HEK293 (cell line): ENCODE measurements at regions not wholly inside any gene's neighbourhood (a gene's known extent, or its start where the extent isn't known, plus 50 kb on each side); places are given as distances from the start of the nearest gene placed in this dataset.
A peak's percentile ranks its signal among the peaks of the same experiment; 100 is the strongest.

Experiments used
- EGR2 ChIP-seq: fragments of 450-650 bp; formaldehyde crosslinking; IDR thresholded peaks from 2 replicates; pipeline ENCODE4 v1.5.1; 2016; ENCODE audit warnings: low read depth, missing biosample characterization, missing genetic modification characterization
- KLF10 ChIP-seq: fragments of 450-650 bp; IDR thresholded peaks from 2 replicates; pipeline ENCODE4 v1.5.1; 2018; ENCODE audit warnings: missing biosample characterization, mild to moderate bottlenecking, missing genetic modification characterization
- KLF9 ChIP-seq: fragments of 450-650 bp; formaldehyde crosslinking; IDR thresholded peaks from 2 replicates; pipeline ENCODE4 v1.5.1; 2016; ENCODE audit warnings: missing biosample characterization, missing genetic modification characterization, low read depth
- OVOL3 ChIP-seq: fragments of 450-650 bp; formaldehyde crosslinking; IDR thresholded peaks from 2 replicates; pipeline ENCODE4 v1.5.1; 2016; ENCODE audit warnings: missing biosample characterization, missing genetic modification characterization
- SALL2 ChIP-seq: fragments of 450-650 bp; formaldehyde crosslinking; IDR thresholded peaks from 2 replicates; pipeline ENCODE4 v1.5.0; 2017; ENCODE audit warnings: missing biosample characterization, mild to moderate bottlenecking, missing genetic modification characterization, borderline replicate concordance
- TCF7L2 ChIP-seq: IDR thresholded peaks from 2 replicates; pipeline ENCODE4 v1.6.1; 2011; ENCODE audit warnings: low read depth, mild to moderate bottlenecking, inconsistent platforms, low read length, moderate library complexity, borderline replicate concordance
- WT1 ChIP-seq: fragments of 450-650 bp; formaldehyde crosslinking; IDR thresholded peaks from 2 replicates; pipeline ENCODE4 v1.5.1; 2016; ENCODE audit warnings: missing biosample characterization, missing genetic modification characterization
- ZBTB1 ChIP-seq: fragments of 450-650 bp; formaldehyde crosslinking; IDR thresholded peaks from 2 replicates; pipeline ENCODE4 v1.5.1; 2016; ENCODE audit warnings: missing biosample characterization, missing genetic modification characterization
- ZBTB17 ChIP-seq: fragments of 450-650 bp; formaldehyde crosslinking; IDR thresholded peaks from 2 replicates; pipeline ENCODE4 v1.5.1; 2016; ENCODE audit warnings: missing biosample characterization, missing genetic modification characterization
- ZBTB8A ChIP-seq: fragments of 450-650 bp; formaldehyde crosslinking; IDR thresholded peaks from 2 replicates; pipeline ENCODE4 v1.5.1; 2016; ENCODE audit warnings: missing biosample characterization, missing genetic modification characterization
- ZNF112 ChIP-seq: fragments of 450-650 bp; formaldehyde crosslinking; IDR thresholded peaks from 2 replicates; pipeline ENCODE4 v1.5.0; 2017; ENCODE audit warnings: missing biosample characterization, missing genetic modification characterization
- ZNF121 ChIP-seq: fragments of 450-650 bp; formaldehyde crosslinking; IDR thresholded peaks from 2 replicates; pipeline ENCODE4 v1.5.1; 2016; ENCODE audit warnings: missing biosample characterization, missing genetic modification characterization
- ZNF19 ChIP-seq: fragments of 450-650 bp; formaldehyde crosslinking; IDR thresholded peaks from 2 replicates; pipeline ENCODE4; 2016; ENCODE audit warnings: missing biosample characterization, missing genetic modification characterization, low read depth
- ZNF202 ChIP-seq: fragments of 450-650 bp; formaldehyde crosslinking; IDR thresholded peaks from 2 replicates; pipeline ENCODE4 v1.5.1; 2016; ENCODE audit warnings: missing biosample characterization, missing genetic modification characterization, borderline replicate concordance
- ZNF274 ChIP-seq, 2 experiments: fragments of 200-500 bp in 1 of 2; fragments of 450-650 bp in 1 of 2; sonication (Bioruptor generic) in 1 of 2; formaldehyde crosslinking in 1 of 2; IDR thresholded peaks; 2 replicates each; pipeline versions ENCODE4 v1.5.1 to v1.6.1; 2014 to 2016; ENCODE audit warnings: borderline replicate concordance in 1 of 2, inconsistent platforms in 1 of 2, low read length in 1 of 2, missing biosample characterization in 1 of 2, missing genetic modification characterization in 1 of 2
- ZNF292 ChIP-seq: fragments of 450-650 bp; formaldehyde crosslinking; IDR thresholded peaks from 2 replicates; pipeline ENCODE4 v1.5.1; 2016; ENCODE audit warnings: low read depth, missing biosample characterization, missing genetic modification characterization, borderline replicate concordance
- ZNF341 ChIP-seq: fragments of 450-650 bp; formaldehyde crosslinking; IDR thresholded peaks from 2 replicates; pipeline ENCODE4; 2016; ENCODE audit warnings: low read depth, missing biosample characterization, missing genetic modification characterization
- ZNF404 ChIP-seq: fragments of 450-650 bp; formaldehyde crosslinking; IDR thresholded peaks from 2 replicates; pipeline ENCODE4 v1.5.1; 2017; ENCODE audit warnings: missing biosample characterization, missing genetic modification characterization
- ZNF514 ChIP-seq: fragments of 450-650 bp; formaldehyde crosslinking; IDR thresholded peaks from 2 replicates; pipeline ENCODE4 v1.5.1; 2016; ENCODE audit warnings: missing biosample characterization, missing genetic modification characterization
- ZNF560 ChIP-seq: fragments of 450-650 bp; formaldehyde crosslinking; IDR thresholded peaks from 2 replicates; pipeline ENCODE4 v1.5.1; 2017; ENCODE audit warnings: missing biosample characterization, missing genetic modification characterization, borderline replicate concordance
- ZNF76 ChIP-seq: fragments of 450-650 bp; formaldehyde crosslinking; IDR thresholded peaks from 2 replicates; pipeline ENCODE4; 2016; ENCODE audit warnings: low read depth, missing biosample characterization, missing genetic modification characterization, borderline replicate concordance
- ZNF791 ChIP-seq: fragments of 450-650 bp; formaldehyde crosslinking; IDR thresholded peaks from 2 replicates; pipeline ENCODE4 v1.5.1; 2016; ENCODE audit warnings: missing biosample characterization, missing genetic modification characterization
- ZNF792 ChIP-seq: fragments of 450-650 bp; formaldehyde crosslinking; IDR thresholded peaks from 2 replicates; pipeline ENCODE4 v1.5.1; 2016; ENCODE audit warnings: missing biosample characterization, missing genetic modification characterization
- TF ChIP-seq, protein P1 (sequence below): fragments of 450-650 bp; formaldehyde crosslinking; IDR thresholded peaks from 2 replicates; pipeline ENCODE4 v1.5.1; 2016; ENCODE audit warnings: missing biosample characterization, missing genetic modification characterization, borderline replicate concordance
- TF ChIP-seq, protein P2 (sequence below): fragments of 450-650 bp; formaldehyde crosslinking; IDR thresholded peaks from 2 replicates; pipeline ENCODE4 v1.5.1; 2016; ENCODE audit warnings: missing biosample characterization, missing genetic modification characterization
- TF ChIP-seq, protein P3 (sequence below): fragments of 450-650 bp; IDR thresholded peaks from 2 replicates; pipeline ENCODE4 v1.5.1; 2018; ENCODE audit warnings: missing biosample characterization, missing genetic modification characterization
- TF ChIP-seq, protein P4 (sequence below): sonication (generic); formaldehyde crosslinking; IDR thresholded peaks from 2 replicates; pipeline ENCODE4 v1.8.1; 2022; ENCODE audit warnings: mild to moderate bottlenecking, moderate library complexity, missing genetic modification reagents
- TF ChIP-seq, protein P5 (sequence below): fragments of 450-650 bp; formaldehyde crosslinking; IDR thresholded peaks from 2 replicates; pipeline ENCODE4 v1.5.1; 2016; ENCODE audit warnings: missing biosample characterization, missing genetic modification characterization, borderline replicate concordance

DNA sequence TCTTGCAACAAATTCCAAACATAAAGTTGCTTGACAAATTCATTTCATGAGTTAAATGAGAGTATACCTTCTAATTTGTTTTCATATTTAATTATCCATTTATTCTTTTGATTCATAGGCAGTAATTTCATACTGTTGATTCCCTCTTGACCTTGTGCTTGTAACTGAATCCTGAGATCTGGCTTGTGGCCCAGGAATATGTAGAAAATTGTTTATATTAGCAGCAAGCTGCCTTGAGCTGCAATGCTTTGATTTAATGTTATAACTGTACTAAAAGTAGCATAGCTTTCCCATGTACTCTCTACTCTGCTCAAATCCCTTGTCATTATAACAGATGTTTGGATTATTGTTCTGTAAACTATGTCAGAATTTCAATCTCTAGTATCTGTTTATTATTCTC lies 780.7 kb downstream of the NR2F1-AS1 start (continued):
- TF ChIP-seq, protein P1, sequence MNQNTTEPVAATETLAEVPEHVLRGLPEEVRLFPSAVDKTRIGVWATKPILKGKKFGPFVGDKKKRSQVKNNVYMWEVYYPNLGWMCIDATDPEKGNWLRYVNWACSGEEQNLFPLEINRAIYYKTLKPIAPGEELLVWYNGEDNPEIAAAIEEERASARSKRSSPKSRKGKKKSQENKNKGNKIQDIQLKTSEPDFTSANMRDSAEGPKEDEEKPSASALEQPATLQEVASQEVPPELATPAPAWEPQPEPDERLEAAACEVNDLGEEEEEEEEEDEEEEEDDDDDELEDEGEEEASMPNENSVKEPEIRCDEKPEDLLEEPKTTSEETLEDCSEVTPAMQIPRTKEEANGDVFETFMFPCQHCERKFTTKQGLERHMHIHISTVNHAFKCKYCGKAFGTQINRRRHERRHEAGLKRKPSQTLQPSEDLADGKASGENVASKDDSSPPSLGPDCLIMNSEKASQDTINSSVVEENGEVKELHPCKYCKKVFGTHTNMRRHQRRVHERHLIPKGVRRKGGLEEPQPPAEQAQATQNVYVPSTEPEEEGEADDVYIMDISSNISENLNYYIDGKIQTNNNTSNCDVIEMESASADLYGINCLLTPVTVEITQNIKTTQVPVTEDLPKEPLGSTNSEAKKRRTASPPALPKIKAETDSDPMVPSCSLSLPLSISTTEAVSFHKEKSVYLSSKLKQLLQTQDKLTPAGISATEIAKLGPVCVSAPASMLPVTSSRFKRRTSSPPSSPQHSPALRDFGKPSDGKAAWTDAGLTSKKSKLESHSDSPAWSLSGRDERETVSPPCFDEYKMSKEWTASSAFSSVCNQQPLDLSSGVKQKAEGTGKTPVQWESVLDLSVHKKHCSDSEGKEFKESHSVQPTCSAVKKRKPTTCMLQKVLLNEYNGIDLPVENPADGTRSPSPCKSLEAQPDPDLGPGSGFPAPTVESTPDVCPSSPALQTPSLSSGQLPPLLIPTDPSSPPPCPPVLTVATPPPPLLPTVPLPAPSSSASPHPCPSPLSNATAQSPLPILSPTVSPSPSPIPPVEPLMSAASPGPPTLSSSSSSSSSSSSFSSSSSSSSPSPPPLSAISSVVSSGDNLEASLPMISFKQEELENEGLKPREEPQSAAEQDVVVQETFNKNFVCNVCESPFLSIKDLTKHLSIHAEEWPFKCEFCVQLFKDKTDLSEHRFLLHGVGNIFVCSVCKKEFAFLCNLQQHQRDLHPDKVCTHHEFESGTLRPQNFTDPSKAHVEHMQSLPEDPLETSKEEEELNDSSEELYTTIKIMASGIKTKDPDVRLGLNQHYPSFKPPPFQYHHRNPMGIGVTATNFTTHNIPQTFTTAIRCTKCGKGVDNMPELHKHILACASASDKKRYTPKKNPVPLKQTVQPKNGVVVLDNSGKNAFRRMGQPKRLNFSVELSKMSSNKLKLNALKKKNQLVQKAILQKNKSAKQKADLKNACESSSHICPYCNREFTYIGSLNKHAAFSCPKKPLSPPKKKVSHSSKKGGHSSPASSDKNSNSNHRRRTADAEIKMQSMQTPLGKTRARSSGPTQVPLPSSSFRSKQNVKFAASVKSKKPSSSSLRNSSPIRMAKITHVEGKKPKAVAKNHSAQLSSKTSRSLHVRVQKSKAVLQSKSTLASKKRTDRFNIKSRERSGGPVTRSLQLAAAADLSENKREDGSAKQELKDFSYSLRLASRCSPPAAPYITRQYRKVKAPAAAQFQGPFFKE (tag by site-specific recombination) = no peak
- TF ChIP-seq ZBTB1 (tag by site-specific recombination) (no peak), ZNF76 (tag by site-specific recombination) (no peak), KLF9 (tag by site-specific recombination) (no peak), EGR2 (tag by site-specific recombination) (no peak), ZNF791 (no peak), ZNF202 (no peak), TCF7L2 (no peak), ZNF514 (tag by site-specific recombination) (no peak), KLF10 (tag by site-specific recombination) (0 out of 2 replicates have a peak, but pooled peaks have one; percentile 21), ZNF560 (no peak), OVOL3 (peak; percentile 50; the same call in 1 of the 2 replicates), ZNF292 (tag by site-specific recombination) (no peak), WT1 (tag by site-specific recombination) (no peak), ZNF792 (no peak), ZBTB8A (tag by site-specific recombination) (peak; percentile 36), ZNF274 (IDR thresholded peaks at IDR 0.05; ENCODE audit: low read length) (no peak), ZNF274 (tag by site-specific recombination; IDR thresholded peaks at IDR 0.05; ENCODE audit: borderline replicate concordance) (no peak), ZNF112 (tag by site-specific recombination) (no peak), ZBTB17 (peak; percentile 45), ZNF19 (tag by site-specific recombination) (no peak), SALL2 (tag by site-specific recombination) (no peak), ZNF121 (tag by site-specific recombination) (no peak), ZNF341 (tag by site-specific recombination) (no peak), ZNF404 (no peak)
- TF ChIP-seq, protein P2, sequence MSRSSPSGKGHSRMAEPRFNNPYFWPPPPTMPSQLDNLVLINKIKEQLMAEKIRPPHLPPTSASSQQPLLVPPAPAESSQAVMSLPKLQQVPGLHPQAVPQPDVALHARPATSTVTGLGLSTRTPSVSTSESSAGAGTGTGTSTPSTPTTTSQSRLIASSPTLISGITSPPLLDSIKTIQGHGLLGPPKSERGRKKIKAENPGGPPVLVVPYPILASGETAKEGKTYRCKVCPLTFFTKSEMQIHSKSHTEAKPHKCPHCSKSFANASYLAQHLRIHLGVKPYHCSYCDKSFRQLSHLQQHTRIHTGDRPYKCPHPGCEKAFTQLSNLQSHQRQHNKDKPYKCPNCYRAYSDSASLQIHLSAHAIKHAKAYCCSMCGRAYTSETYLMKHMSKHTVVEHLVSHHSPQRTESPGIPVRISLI (tag by site-specific recombination) = no peak
- TF ChIP-seq, protein P3, sequence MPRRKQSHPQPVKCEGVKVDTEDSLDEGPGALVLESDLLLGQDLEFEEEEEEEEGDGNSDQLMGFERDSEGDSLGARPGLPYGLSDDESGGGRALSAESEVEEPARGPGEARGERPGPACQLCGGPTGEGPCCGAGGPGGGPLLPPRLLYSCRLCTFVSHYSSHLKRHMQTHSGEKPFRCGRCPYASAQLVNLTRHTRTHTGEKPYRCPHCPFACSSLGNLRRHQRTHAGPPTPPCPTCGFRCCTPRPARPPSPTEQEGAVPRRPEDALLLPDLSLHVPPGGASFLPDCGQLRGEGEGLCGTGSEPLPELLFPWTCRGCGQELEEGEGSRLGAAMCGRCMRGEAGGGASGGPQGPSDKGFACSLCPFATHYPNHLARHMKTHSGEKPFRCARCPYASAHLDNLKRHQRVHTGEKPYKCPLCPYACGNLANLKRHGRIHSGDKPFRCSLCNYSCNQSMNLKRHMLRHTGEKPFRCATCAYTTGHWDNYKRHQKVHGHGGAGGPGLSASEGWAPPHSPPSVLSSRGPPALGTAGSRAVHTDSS (tag by site-specific recombination) = no peak
- TF ChIP-seq, protein P4, sequence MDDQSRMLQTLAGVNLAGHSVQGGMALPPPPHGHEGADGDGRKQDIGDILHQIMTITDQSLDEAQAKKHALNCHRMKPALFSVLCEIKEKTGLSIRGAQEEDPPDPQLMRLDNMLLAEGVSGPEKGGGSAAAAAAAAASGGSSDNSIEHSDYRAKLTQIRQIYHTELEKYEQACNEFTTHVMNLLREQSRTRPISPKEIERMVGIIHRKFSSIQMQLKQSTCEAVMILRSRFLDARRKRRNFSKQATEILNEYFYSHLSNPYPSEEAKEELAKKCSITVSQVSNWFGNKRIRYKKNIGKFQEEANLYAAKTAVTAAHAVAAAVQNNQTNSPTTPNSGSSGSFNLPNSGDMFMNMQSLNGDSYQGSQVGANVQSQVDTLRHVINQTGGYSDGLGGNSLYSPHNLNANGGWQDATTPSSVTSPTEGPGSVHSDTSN (CRISPR knock-in tag) = no peak
- TF ChIP-seq, protein P5, sequence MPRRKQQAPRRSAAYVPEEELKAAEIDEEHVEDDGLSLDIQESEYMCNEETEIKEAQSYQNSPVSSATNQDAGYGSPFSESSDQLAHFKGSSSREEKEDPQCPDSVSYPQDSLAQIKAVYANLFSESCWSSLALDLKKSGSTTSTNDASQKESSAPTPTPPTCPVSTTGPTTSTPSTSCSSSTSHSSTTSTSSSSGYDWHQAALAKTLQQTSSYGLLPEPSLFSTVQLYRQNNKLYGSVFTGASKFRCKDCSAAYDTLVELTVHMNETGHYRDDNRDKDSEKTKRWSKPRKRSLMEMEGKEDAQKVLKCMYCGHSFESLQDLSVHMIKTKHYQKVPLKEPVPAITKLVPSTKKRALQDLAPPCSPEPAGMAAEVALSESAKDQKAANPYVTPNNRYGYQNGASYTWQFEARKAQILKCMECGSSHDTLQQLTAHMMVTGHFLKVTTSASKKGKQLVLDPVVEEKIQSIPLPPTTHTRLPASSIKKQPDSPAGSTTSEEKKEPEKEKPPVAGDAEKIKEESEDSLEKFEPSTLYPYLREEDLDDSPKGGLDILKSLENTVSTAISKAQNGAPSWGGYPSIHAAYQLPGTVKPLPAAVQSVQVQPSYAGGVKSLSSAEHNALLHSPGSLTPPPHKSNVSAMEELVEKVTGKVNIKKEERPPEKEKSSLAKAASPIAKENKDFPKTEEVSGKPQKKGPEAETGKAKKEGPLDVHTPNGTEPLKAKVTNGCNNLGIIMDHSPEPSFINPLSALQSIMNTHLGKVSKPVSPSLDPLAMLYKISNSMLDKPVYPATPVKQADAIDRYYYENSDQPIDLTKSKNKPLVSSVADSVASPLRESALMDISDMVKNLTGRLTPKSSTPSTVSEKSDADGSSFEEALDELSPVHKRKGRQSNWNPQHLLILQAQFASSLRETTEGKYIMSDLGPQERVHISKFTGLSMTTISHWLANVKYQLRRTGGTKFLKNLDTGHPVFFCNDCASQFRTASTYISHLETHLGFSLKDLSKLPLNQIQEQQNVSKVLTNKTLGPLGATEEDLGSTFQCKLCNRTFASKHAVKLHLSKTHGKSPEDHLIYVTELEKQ (tag by site-specific recombination) = no peak
